ENCODE measurements at regions not wholly inside any gene's neighbourhood (a gene's known extent, or its start where the extent isn't known, plus 50 kb on each side); places are given as distances from the start of the nearest gene placed in this dataset.

DNA sequence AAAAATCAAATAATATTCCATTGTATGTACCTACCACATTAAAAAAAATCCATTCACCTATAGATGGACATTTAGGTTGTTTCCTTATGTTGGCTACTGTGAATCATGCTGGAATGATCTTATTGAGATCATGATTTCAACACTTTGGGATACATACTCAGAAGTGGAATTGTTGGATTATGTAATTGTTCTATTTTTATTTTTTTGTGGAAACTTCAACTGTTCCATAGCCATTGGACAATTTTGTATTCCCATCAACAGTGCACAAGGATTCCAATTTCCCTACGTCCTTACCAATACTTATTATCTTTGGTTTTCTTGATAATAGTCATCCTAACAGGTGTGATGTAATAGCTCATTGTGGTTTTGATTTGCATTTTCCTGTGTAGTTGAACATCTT is 834.0 kb downstream of the MAFB start:
- Histone ChIP-seq H3K27ac (no peak overlapping the region), H3K4me1 (ENCODE audit: insufficient read depth) (peaks cover 2% of the 10 kb centered on the region), H3K27me3 (no peaks in the 10 kb centered on the region), H3K36me3 (no peaks in the 10 kb centered on the region), H3K4me3 (no peak overlapping the region), H3K9me3 (no peaks in the 10 kb centered on the region)
- WGBS, 3 donors = 80 to 88% (median 85%) methylated on average over 1 of the region's 1 CpG
- intact Hi-C loops (cut with DNase I) = no loop called here
- no peak for DNase-seq
- TF ChIP-seq EP300 (IDR thresholded peaks at IDR 0.05) (no peak), POLR2A (IDR thresholded peaks at IDR 0.05) (no peak)
- TF ChIP-seq, protein P1, sequence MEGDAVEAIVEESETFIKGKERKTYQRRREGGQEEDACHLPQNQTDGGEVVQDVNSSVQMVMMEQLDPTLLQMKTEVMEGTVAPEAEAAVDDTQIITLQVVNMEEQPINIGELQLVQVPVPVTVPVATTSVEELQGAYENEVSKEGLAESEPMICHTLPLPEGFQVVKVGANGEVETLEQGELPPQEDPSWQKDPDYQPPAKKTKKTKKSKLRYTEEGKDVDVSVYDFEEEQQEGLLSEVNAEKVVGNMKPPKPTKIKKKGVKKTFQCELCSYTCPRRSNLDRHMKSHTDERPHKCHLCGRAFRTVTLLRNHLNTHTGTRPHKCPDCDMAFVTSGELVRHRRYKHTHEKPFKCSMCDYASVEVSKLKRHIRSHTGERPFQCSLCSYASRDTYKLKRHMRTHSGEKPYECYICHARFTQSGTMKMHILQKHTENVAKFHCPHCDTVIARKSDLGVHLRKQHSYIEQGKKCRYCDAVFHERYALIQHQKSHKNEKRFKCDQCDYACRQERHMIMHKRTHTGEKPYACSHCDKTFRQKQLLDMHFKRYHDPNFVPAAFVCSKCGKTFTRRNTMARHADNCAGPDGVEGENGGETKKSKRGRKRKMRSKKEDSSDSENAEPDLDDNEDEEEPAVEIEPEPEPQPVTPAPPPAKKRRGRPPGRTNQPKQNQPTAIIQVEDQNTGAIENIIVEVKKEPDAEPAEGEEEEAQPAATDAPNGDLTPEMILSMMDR (IDR thresholded peaks at IDR 0.05) = no peak

DNA sequence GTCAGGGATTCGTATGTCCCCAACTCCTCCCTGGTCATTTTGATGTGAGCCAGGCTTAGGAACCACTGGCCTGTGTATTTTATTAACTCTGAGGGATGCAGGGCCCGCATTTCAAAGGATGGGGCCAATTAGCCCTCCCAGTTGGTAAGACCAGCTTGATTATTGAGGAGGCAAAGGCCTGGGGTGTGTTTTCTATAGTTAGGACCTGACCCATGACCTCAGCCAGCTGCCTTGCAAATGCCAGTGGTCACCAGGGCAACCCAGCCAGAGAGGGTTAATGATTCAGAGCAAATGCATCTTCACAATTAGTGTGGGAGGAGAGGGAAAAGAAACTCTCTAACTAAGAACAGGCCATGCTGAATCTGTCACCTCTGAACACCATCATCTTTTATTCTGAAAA is 835.4 kb downstream of the MAFB start:
- Histone ChIP-seq H3K4me1 (ENCODE audit: insufficient read depth) (peaks cover 6% of the 10 kb centered on the region), H3K4me3 (no peak overlapping the region), H3K27me3 (no peaks in the 10 kb centered on the region), H3K27ac (no peak overlapping the region), H3K9me3 (no peaks in the 10 kb centered on the region), H3K36me3 (no peaks in the 10 kb centered on the region)
- TF ChIP-seq, protein P1 (IDR thresholded peaks at IDR 0.05) = no peak
- no peak for TF ChIP-seq POLR2A (IDR thresholded peaks at IDR 0.05)
- TF ChIP-seq EP300 (IDR thresholded peaks at IDR 0.05) = no peak
- whole genome bisulfite sequencing, 3 donors = 80 to 84% (median 82%) methylated on average over 2 of the region's 2 CpGs
- intact Hi-C loops (cut with DNase I) = no loop called here
- DNase-seq = no peak

GRCh38 chr20:39853050-39853449 is 836.0 kb downstream of the MAFB start:
- Histone ChIP-seq H3K36me3 (no peaks in the 10 kb centered on the region), H3K27ac (no peak overlapping the region), H3K4me1 (ENCODE audit: insufficient read depth) (peaks cover 6% of the 10 kb centered on the region), H3K9me3 (no peaks in the 10 kb centered on the region), H3K27me3 (no peaks in the 10 kb centered on the region), H3K4me3 (no peak overlapping the region)
- 80 to 86% (median 81%) methylated on average over 3 of the region's 3 CpGs for WGBS, 3 donors
- intact Hi-C loops (cut with DNase I) = no loop called here
- TF ChIP-seq, protein P1 (IDR thresholded peaks at IDR 0.05) = no peak
- no peak for TF ChIP-seq POLR2A (IDR thresholded peaks at IDR 0.05)
- TF ChIP-seq EP300 (IDR thresholded peaks at IDR 0.05) = no peak
- no peak for DNase-seq

DNA sequence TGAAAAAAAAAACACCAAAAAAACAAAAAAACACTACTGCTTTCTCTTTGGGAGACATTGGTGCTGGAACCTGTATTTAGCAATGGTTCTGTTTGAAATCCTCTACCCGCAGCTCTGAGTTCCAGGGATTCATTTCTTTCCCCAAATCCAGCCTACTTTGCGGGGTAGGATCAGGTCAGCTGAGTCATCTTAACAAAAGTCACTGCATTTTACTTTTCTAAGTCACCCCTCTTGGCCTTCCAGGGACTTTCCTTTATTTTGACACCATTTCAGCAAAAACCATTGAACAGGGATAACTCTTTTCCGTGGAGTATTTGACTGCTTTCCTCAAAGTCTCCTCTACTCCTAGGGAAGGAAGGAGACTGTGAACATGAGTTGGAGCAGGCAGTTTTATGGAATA is 837.6 kb downstream of the MAFB start:
- Histone ChIP-seq H3K36me3 (no peaks in the 10 kb centered on the region), H3K4me1 (ENCODE audit: insufficient read depth) (peaks cover 6% of the 10 kb centered on the region), H3K27ac (no peak overlapping the region), H3K9me3 (no peaks in the 10 kb centered on the region), H3K27me3 (no peaks in the 10 kb centered on the region), H3K4me3 (no peak overlapping the region)
- no peak for DNase-seq
- WGBS, 3 donors = 81 to 89% (median 83%) methylated on average over 3 of the region's 3 CpGs
- intact Hi-C loops (cut with DNase I) = no loop called here
- no peak for TF ChIP-seq EP300 (IDR thresholded peaks at IDR 0.05)
- no peak for TF ChIP-seq POLR2A (IDR thresholded peaks at IDR 0.05)
- TF ChIP-seq, protein P1 (IDR thresholded peaks at IDR 0.05) = no peak

Measured in ovary (tissue), 7 donors.